DND-41 (cell line): ENCODE measurements at regions not wholly inside any gene's neighbourhood (a gene's known extent, or its start where the extent isn't known, plus 50 kb on each side); places are given as distances from the start of the nearest gene placed in this dataset.

Experiments
- ATAC-seq: fragments of 200-7000 bp; cut with Tn5 transposase; 3 replicates; pipeline ENCODE4 v1.9.1; 2021; ENCODE audit warnings: low read depth; ENCODE audit not compliant: insufficient read depth
- DNase-seq: peaks from one replicate; pipeline ENCODE4 v3.0.0-alpha.2; 2020
- H2AFZ ChIP-seq: 2 replicates; pipeline ENCODE4 v1.6.0; 2012; ENCODE audit warnings: low read depth, low read length
- H3K27ac ChIP-seq: 2 replicates; pipeline ENCODE4 v1.5.1; 2012; ENCODE audit warnings: low read length, inconsistent platforms
- H3K27me3 ChIP-seq: fragments of 200-600 bp; sonication (generic); 2 replicates; pipeline ENCODE4 v1.6.0; 2012; ENCODE audit warnings: low read length, mild to moderate bottlenecking, inconsistent platforms; ENCODE audit not compliant: insufficient read depth, poor library complexity
- H3K36me3 ChIP-seq: 2 replicates; pipeline ENCODE4 v1.5.1; 2012; ENCODE audit warnings: low read length, inconsistent platforms; ENCODE audit not compliant: insufficient read depth
- H3K4me1 ChIP-seq: 2 replicates; pipeline ENCODE4 v1.5.1; 2012; ENCODE audit warnings: mild to moderate bottlenecking, low read length; ENCODE audit not compliant: insufficient read depth
- H3K4me2 ChIP-seq: 2 replicates; pipeline ENCODE4 v1.6.0; 2012; ENCODE audit warnings: mild to moderate bottlenecking, moderate library complexity, low read length, inconsistent platforms; ENCODE audit not compliant: insufficient read depth
- H3K4me3 ChIP-seq, 2 experiments: fragments of 200-600 bp in 1 of 2; shearing (Covaris generic) in 1 of 2; 2 replicates each; pipeline ENCODE4 v1.5.1; 2012 to 2016; ENCODE audit warnings: inconsistent platforms in 2 of 2, low read length in 2 of 2, mild to moderate bottlenecking in 2 of 2, low read depth in 1 of 2, moderate library complexity in 1 of 2
- H3K79me2 ChIP-seq: 2 replicates; pipeline ENCODE4 v1.6.0; 2012; ENCODE audit warnings: low read length, inconsistent platforms; ENCODE audit not compliant: insufficient read depth
- H3K9ac ChIP-seq: 2 replicates; pipeline ENCODE4 v1.6.0; 2012; ENCODE audit warnings: low read depth, mild to moderate bottlenecking, inconsistent platforms, low read length, moderate library complexity
- H3K9me3 ChIP-seq: 2 replicates; pipeline ENCODE4 v1.5.1; 2012; ENCODE audit warnings: low read length, moderate library complexity, mild to moderate bottlenecking, inconsistent platforms; ENCODE audit not compliant: insufficient read depth, severe bottlenecking
- H4K20me1 ChIP-seq: 2 replicates; pipeline ENCODE4 v1.6.0; 2012; ENCODE audit warnings: low read length; ENCODE audit not compliant: insufficient read depth
- EZH2 ChIP-seq: IDR thresholded peaks from 3 replicates; pipeline ENCODE4 v1.6.1; 2012; ENCODE audit warnings: borderline replicate concordance, low read depth, mild to moderate bottlenecking, moderate library complexity, low read length, inconsistent platforms; ENCODE audit not compliant: severe bottlenecking
- TF ChIP-seq, protein P1 (sequence below): IDR thresholded peaks from 2 replicates; pipeline ENCODE4 v1.5.1; 2012; ENCODE audit warnings: borderline replicate concordance, low read length, moderate library complexity, mild to moderate bottlenecking; ENCODE audit not compliant: poor library complexity, severe bottlenecking; ENCODE audit errors: extremely low read depth

- no peak for ATAC-seq
Observed at GRCh38 chr9:18114559-18115475, 359.1 kb upstream of the ADAMTSL1 start.

DNA sequence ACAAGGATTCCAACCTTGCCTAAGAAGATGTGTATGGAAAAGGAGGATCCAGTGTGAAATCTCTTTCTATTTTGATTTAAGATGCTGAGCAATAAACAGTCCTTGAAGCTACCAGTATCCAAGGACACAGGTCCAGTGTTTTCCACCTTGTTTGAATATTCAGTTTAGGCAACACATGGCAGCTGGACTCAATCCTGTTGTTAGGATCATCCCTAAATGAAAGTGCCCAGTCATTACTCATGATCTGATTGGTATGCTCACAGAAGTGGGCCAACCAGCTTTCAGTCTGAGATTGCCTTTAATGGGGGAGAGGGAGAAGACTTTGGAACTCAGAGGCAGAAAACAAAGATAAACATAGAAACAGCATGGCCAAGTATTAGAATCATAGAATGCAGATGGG lies 355.7 kb upstream of the ADAMTSL1 start:
- ATAC-seq, result no peak
- no peak overlapping the region for H2AFZ ChIP-seq

More at GRCh38 chr9:18114559-18115475, 359.1 kb upstream of the ADAMTSL1 start:
- Histone ChIP-seq H3K4me2 (no peak overlapping the region), H3K4me3 (no peak overlapping the region), H3K4me1 (no peaks in the 10 kb centered on the region), H3K27me3 (no peaks in the 10 kb centered on the region), H4K20me1 (no peaks in the 10 kb centered on the region), H3K27ac (no peak overlapping the region), H3K9me3 (no peaks in the 10 kb centered on the region), H3K36me3 (no peaks in the 10 kb centered on the region), H3K79me2 (no peaks in the 10 kb centered on the region), H2AFZ (no peak overlapping the region), H3K9ac (no peak overlapping the region)
- TF ChIP-seq, protein P1, sequence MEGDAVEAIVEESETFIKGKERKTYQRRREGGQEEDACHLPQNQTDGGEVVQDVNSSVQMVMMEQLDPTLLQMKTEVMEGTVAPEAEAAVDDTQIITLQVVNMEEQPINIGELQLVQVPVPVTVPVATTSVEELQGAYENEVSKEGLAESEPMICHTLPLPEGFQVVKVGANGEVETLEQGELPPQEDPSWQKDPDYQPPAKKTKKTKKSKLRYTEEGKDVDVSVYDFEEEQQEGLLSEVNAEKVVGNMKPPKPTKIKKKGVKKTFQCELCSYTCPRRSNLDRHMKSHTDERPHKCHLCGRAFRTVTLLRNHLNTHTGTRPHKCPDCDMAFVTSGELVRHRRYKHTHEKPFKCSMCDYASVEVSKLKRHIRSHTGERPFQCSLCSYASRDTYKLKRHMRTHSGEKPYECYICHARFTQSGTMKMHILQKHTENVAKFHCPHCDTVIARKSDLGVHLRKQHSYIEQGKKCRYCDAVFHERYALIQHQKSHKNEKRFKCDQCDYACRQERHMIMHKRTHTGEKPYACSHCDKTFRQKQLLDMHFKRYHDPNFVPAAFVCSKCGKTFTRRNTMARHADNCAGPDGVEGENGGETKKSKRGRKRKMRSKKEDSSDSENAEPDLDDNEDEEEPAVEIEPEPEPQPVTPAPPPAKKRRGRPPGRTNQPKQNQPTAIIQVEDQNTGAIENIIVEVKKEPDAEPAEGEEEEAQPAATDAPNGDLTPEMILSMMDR, result no peak
- no peak for TF ChIP-seq EZH2
- no peak for DNase-seq

DNA sequence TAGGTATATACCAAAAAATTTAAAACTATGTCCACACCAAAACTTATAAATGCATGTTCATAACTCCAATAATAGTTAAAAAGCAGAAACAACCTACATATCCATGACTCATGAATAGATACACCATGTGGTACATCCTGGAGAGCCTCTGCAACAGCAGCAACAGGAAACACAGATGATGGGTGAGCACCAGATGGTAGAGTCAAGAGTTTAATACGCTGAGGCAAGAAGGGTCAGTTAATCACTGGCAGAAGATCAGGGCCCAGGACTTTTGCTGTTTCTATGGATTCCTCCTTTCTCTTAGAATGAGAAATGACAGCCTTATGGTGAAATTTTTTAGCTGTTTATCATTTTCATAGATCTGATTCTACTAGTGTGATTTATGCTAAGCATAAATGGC lies 351.8 kb upstream of the ADAMTSL1 start:
- no peaks in the 10 kb centered on the region for H3K4me1 ChIP-seq
- no peaks in the 10 kb centered on the region for H3K9me3 ChIP-seq
- H3K9ac ChIP-seq, result no peak overlapping the region
- no peaks in the 10 kb centered on the region for H3K27me3 ChIP-seq
- no peak overlapping the region for H3K4me2 ChIP-seq
- H3K4me3 ChIP-seq, result no peak overlapping the region
- ATAC-seq, result no peak
- H3K36me3 ChIP-seq, result no peaks in the 10 kb centered on the region
- no peak for DNase-seq
- no peak overlapping the region for H2AFZ ChIP-seq
- TF ChIP-seq EZH2, result no peak
- TF ChIP-seq, protein P1, result no peak
- H3K79me2 ChIP-seq, result no peaks in the 10 kb centered on the region
- H3K27ac ChIP-seq, result no peak overlapping the region
- H4K20me1 ChIP-seq, result no peaks in the 10 kb centered on the region

More for the DNA sequence above, 355.7 kb upstream of the ADAMTSL1 start:
- no peak for DNase-seq
- no peaks in the 10 kb centered on the region for H3K4me1 ChIP-seq
- no peak for TF ChIP-seq EZH2
- TF ChIP-seq, protein P1, result no peak
- H3K27me3 ChIP-seq, result no peaks in the 10 kb centered on the region
- H4K20me1 ChIP-seq, result no peaks in the 10 kb centered on the region
- H3K36me3 ChIP-seq, result no peaks in the 10 kb centered on the region
- H3K4me2 ChIP-seq, result no peak overlapping the region
- no peaks in the 10 kb centered on the region for H3K79me2 ChIP-seq
- H3K4me3 ChIP-seq, result no peak overlapping the region
- H3K9ac ChIP-seq, result no peak overlapping the region
- no peak overlapping the region for H3K27ac ChIP-seq
- H3K9me3 ChIP-seq, result no peaks in the 10 kb centered on the region
